Left kidney (tissue), 1 donor: ENCODE measurements at regions not wholly inside any gene's neighbourhood (a gene's known extent, or its start where the extent isn't known, plus 50 kb on each side); places are given as distances from the start of the nearest gene placed in this dataset.

Experiments used
- DNase-seq: peaks from one replicate; pipeline ENCODE4 v3.0.0-alpha.2; 2013

GRCh38 chr1:4324525-4324924, 329.9 kb upstream of the AJAP1 start:
- no peak for DNase-seq

GRCh38 chr1:4327142-4327541, 327.3 kb upstream of the AJAP1 start:
- DNase-seq, result no peak

- DNase-seq, result no peak
Observed at GRCh38 chr1:4328402-4329071, 325.9 kb upstream of the AJAP1 start.

- no peak for DNase-seq
Observed at GRCh38 chr1:4330805-4331766, 323.3 kb upstream of the AJAP1 start.

GRCh38 chr1:4331767-4332163, 322.6 kb upstream of the AJAP1 start:
- no peak for DNase-seq

GRCh38 chr1:4336507-4336906, 317.9 kb upstream of the AJAP1 start:
- no peak for DNase-seq

GRCh38 chr1:4341421-4341820, 313.0 kb upstream of the AJAP1 start:
- DNase-seq, result no peak

GRCh38 chr1:4344065-4344732, 310.2 kb upstream of the AJAP1 start:
- DNase-seq, result no peak

GRCh38 chr1:4345094-4345493, 309.3 kb upstream of the AJAP1 start:
- DNase-seq, result no peak

- DNase-seq, result no peak
Observed at GRCh38 chr1:4346131-4346530, 308.3 kb upstream of the AJAP1 start.

GRCh38 chr1:4351453-4351852, 303.0 kb upstream of the AJAP1 start:
- DNase-seq, result no peak

- no peak for DNase-seq
Observed at GRCh38 chr1:4353090-4353856, 301.1 kb upstream of the AJAP1 start.

- DNase-seq, result no peak
Observed at GRCh38 chr1:4355839-4356238, 298.6 kb upstream of the AJAP1 start.

GRCh38 chr1:4362314-4363044, 291.9 kb upstream of the AJAP1 start:
- no peak for DNase-seq

- no peak for DNase-seq
Observed at GRCh38 chr1:4366091-4366490, 288.3 kb upstream of the AJAP1 start.

GRCh38 chr1:4367230-4367777, 287.1 kb upstream of the AJAP1 start:
- DNase-seq, result no peak

GRCh38 chr1:4369335-4369734, 285.1 kb upstream of the AJAP1 start:
- DNase-seq, result no peak

GRCh38 chr1:4371849-4372248, 282.6 kb upstream of the AJAP1 start:
- DNase-seq, result no peak

- no peak for DNase-seq
Observed at GRCh38 chr1:4375812-4376211, 278.6 kb upstream of the AJAP1 start.

- no peak for DNase-seq
Observed at GRCh38 chr1:4379451-4380175, 274.8 kb upstream of the AJAP1 start.
